Nephron progenitor cell (in vitro differentiated cells): ENCODE measurements at regions not wholly inside any gene's neighbourhood (a gene's known extent, or its start where the extent isn't known, plus 50 kb on each side); places are given as distances from the start of the nearest gene placed in this dataset.

Experiments
- DNase-seq: peaks from one replicate; pipeline ENCODE4 v3.0.0; 2021
- H3K27ac Mint-ChIP-seq: 2 replicates; pipeline ENCODE4 v1.8.0; 2021; ENCODE audit warnings: mild to moderate bottlenecking, moderate library complexity, mixed read lengths
- H3K27me3 Mint-ChIP-seq: 2 replicates; pipeline ENCODE4 v1.8.0; 2021; ENCODE audit warnings: mild to moderate bottlenecking, low read depth, mixed read lengths; ENCODE audit not compliant: poor library complexity
- H3K36me3 Mint-ChIP-seq: 2 replicates; pipeline ENCODE4 v1.8.0; 2021; ENCODE audit warnings: low read depth, mixed read lengths
- H3K4me1 Mint-ChIP-seq: 2 replicates; pipeline ENCODE4 v1.8.0; 2021; ENCODE audit warnings: mixed read lengths
- H3K4me3 Mint-ChIP-seq: 2 replicates; pipeline ENCODE4 v1.8.0; 2021; ENCODE audit warnings: mild to moderate bottlenecking, moderate library complexity, mixed read lengths
- H3K9me3 Mint-ChIP-seq: 2 replicates; pipeline ENCODE4 v1.8.0; 2021; ENCODE audit warnings: mild to moderate bottlenecking, moderate library complexity, mixed read lengths
- CTCF ChIP-seq: fragments of 200-600 bp; sonication (generic); IDR thresholded peaks from 2 replicates; pipeline ENCODE4 v1.5.0; 2021; ENCODE audit warnings: antibody characterized with exemption

- no peak overlapping the region for H3K4me3 Mint-ChIP-seq
- no peak for TF ChIP-seq CTCF
- no peaks in the 10 kb centered on the region for H3K4me1 Mint-ChIP-seq
- DNase-seq = no peak
- no peak overlapping the region for H3K27ac Mint-ChIP-seq
- no peaks in the 10 kb centered on the region for H3K27me3 Mint-ChIP-seq
- H3K9me3 Mint-ChIP-seq = no peaks in the 10 kb centered on the region
- no peaks in the 10 kb centered on the region for H3K36me3 Mint-ChIP-seq
These were observed 367.1 kb upstream of the PDGFD start for GRCh38 chr11:104531075-104531474.

- TF ChIP-seq CTCF = no peak
- H3K27ac Mint-ChIP-seq = no peak overlapping the region
- H3K36me3 Mint-ChIP-seq = no peaks in the 10 kb centered on the region
- no peaks in the 10 kb centered on the region for H3K4me1 Mint-ChIP-seq
- H3K9me3 Mint-ChIP-seq = no peaks in the 10 kb centered on the region
- no peak overlapping the region for H3K4me3 Mint-ChIP-seq
- H3K27me3 Mint-ChIP-seq = no peaks in the 10 kb centered on the region
- no peak for DNase-seq
These were observed 366.0 kb upstream of the PDGFD start for GRCh38 chr11:104529906-104530305.

- Mint-ChIP-seq H3K27me3 (no peaks in the 10 kb centered on the region), H3K4me1 (no peaks in the 10 kb centered on the region), H3K4me3 (no peak overlapping the region), H3K36me3 (no peaks in the 10 kb centered on the region), H3K27ac (no peak overlapping the region), H3K9me3 (no peaks in the 10 kb centered on the region)
- no peak for TF ChIP-seq CTCF
- no peak for DNase-seq
These were observed 365.3 kb upstream of the PDGFD start for GRCh38 chr11:104529213-104529612.

GRCh38 chr11:104526006-104526405, 362.1 kb upstream of the PDGFD start:
- TF ChIP-seq CTCF = no peak
- no peak overlapping the region for H3K27ac Mint-ChIP-seq
- H3K9me3 Mint-ChIP-seq = no peaks in the 10 kb centered on the region
- H3K36me3 Mint-ChIP-seq = no peaks in the 10 kb centered on the region
- no peak for DNase-seq
- H3K4me3 Mint-ChIP-seq = no peak overlapping the region
- no peaks in the 10 kb centered on the region for H3K4me1 Mint-ChIP-seq
- H3K27me3 Mint-ChIP-seq = no peaks in the 10 kb centered on the region

- H3K27ac Mint-ChIP-seq = no peak overlapping the region
- H3K36me3 Mint-ChIP-seq = no peaks in the 10 kb centered on the region
- DNase-seq = no peak
- no peaks in the 10 kb centered on the region for H3K9me3 Mint-ChIP-seq
- no peak for TF ChIP-seq CTCF
- no peaks in the 10 kb centered on the region for H3K4me1 Mint-ChIP-seq
- no peaks in the 10 kb centered on the region for H3K27me3 Mint-ChIP-seq
- no peak overlapping the region for H3K4me3 Mint-ChIP-seq
These were observed 361.5 kb upstream of the PDGFD start for GRCh38 chr11:104525416-104525815.

- Mint-ChIP-seq H3K9me3 (no peaks in the 10 kb centered on the region), H3K36me3 (no peaks in the 10 kb centered on the region), H3K27me3 (no peaks in the 10 kb centered on the region), H3K4me1 (no peaks in the 10 kb centered on the region), H3K4me3 (no peak overlapping the region), H3K27ac (no peak overlapping the region)
- DNase-seq = no peak
- no peak for TF ChIP-seq CTCF
These were observed 360.3 kb upstream of the PDGFD start for GRCh38 chr11:104524254-104524653.
